HG02678 (cell line): ENCODE measurements at regions not wholly inside any gene's neighbourhood (a gene's known extent, or its start where the extent isn't known, plus 50 kb on each side); places are given as distances from the start of the nearest gene placed in this dataset.
A peak's percentile ranks its signal among the peaks of the same experiment; 100 is the strongest.
"Not testable (repeated sequence)": the region's sequence is repeated elsewhere in the genome, so short reads cannot be mapped to it uniquely, and the experiment has no call there.

Experiments used
- ATAC-seq: cut with Tn5 transposase; IDR thresholded peaks from one replicate; pipeline ENCODE4 v1.9.1; 2021; ENCODE audit warnings: mild to moderate bottlenecking, moderate library complexity; ENCODE audit not compliant: unreplicated experiment

GRCh38 chr5:119299242-119299614 lies 56.6 kb upstream of the TNFAIP8 start:
- ATAC-seq = not testable (repeated sequence)

- not testable (repeated sequence) for ATAC-seq
These were observed 56.1 kb upstream of the TNFAIP8 start for GRCh38 chr5:119299615-119300310.

GRCh38 chr5:119300311-119300670 lies 55.5 kb upstream of the TNFAIP8 start:
- no peak for ATAC-seq

GRCh38 chr5:119301210-119301609 lies 54.6 kb upstream of the TNFAIP8 start:
- ATAC-seq = no peak

GRCh38 chr5:119301906-119302305 lies 53.9 kb upstream of the TNFAIP8 start:
- no peak for ATAC-seq

GRCh38 chr5:119302449-119302848 lies 53.4 kb upstream of the TNFAIP8 start:
- no peak for ATAC-seq

- peak; percentile 68 for ATAC-seq
These were observed 52.6 kb upstream of the TNFAIP8 start for GRCh38 chr5:119302916-119303897.

- no peak for ATAC-seq
These were observed 51.2 kb upstream of the TNFAIP8 start for GRCh38 chr5:119304439-119305211.
